Ovary (tissue), 7 donors: ENCODE measurements at regions not wholly inside any gene's neighbourhood (a gene's known extent, or its start where the extent isn't known, plus 50 kb on each side); places are given as distances from the start of the nearest gene placed in this dataset.
"Not testable (repeated sequence)": the region's sequence is repeated elsewhere in the genome, so short reads cannot be mapped to it uniquely, and the experiment has no call there.

Experiments used
- DNase-seq, 5 donors: peaks; one replicate each; pipeline ENCODE4 v3.0.0-alpha.2; 2019 to 2020
- H3K27ac ChIP-seq, 2 donors: fragments of 200-600 bp; one replicate each; pipeline versions ENCODE4 v1.5.1 to v1.8.0; 2019 to 2022
- H3K27me3 ChIP-seq: fragments of 200-600 bp; one replicate; pipeline ENCODE4 v1.8.0; 2022
- H3K36me3 ChIP-seq: fragments of 200-600 bp; sonication (generic); one replicate; pipeline ENCODE4 v1.5.1; 2019
- H3K4me1 ChIP-seq: one replicate; pipeline ENCODE4 v1.8.1; 2013; ENCODE audit warnings: mild to moderate bottlenecking, moderate library complexity; ENCODE audit not compliant: insufficient read depth
- H3K4me3 ChIP-seq: fragments of 200-600 bp; sonication (generic); one replicate; pipeline ENCODE4 v1.5.1; 2017
- H3K9me3 ChIP-seq, 2 donors: fragments of 200-600 bp in 1 of 2; sonication (generic) in 1 of 2; one replicate each; pipeline versions ENCODE4 v1.5.1 to v1.8.1; 2013 to 2019; ENCODE audit warnings: mild to moderate bottlenecking in 1 of 2, moderate library complexity in 1 of 2
- EP300 ChIP-seq: sonication (generic); formaldehyde crosslinking; IDR thresholded peaks from one replicate; pipeline ENCODE4 v1.6.1; 2017; ENCODE audit warnings: antibody characterized with exemption
- POLR2A ChIP-seq: fragments of 450-650 bp; IDR thresholded peaks from one replicate; pipeline ENCODE4 v1.6.1; 2017; ENCODE audit warnings: antibody characterized with exemption, mild to moderate bottlenecking, moderate library complexity
- WGBS, 3 donors: extraction: QIAGEN DNeasy Blood & Tissue Kit in 1 of 3; methylation state at CpG; one replicate each; pipeline versions ENCODE4 v1.1.5 to v1.1.7; 2013 to 2017; 5-methylcytosine and 5-hydroxymethylcytosine counted together
- intact Hi-C, 4 donors: fragments of 100-400 bp; cut with DNase I; formaldehyde crosslinking; loops; one replicate each; pipeline versions ENCODE4 v1.11.0 to v1.15.1; 2022 to 2023
- TF ChIP-seq, protein P1 (sequence below), 3 donors: fragments of 450-650 bp in 2 of 3; fragments of 200-600 bp in 1 of 3; IDR thresholded peaks; one replicate each; pipeline versions ENCODE4 v1.5.1 to v1.8.0; 2016 to 2022; ENCODE audit warnings: antibody characterized with exemption in 3 of 3, mild to moderate bottlenecking in 1 of 3
- donor health status: DM: no; HTN: no; CAD: no; lungs with moderate emphysema.
- donor health status: DM: no; HTN: no; CAD: no.
- donor health status: Bipolar disorder and iron deficiency.
- donor health status: DM: no; HTN: no; CAD: no.
- donor health status: DM: yes; HTN: yes; CAD: no.

DNA sequence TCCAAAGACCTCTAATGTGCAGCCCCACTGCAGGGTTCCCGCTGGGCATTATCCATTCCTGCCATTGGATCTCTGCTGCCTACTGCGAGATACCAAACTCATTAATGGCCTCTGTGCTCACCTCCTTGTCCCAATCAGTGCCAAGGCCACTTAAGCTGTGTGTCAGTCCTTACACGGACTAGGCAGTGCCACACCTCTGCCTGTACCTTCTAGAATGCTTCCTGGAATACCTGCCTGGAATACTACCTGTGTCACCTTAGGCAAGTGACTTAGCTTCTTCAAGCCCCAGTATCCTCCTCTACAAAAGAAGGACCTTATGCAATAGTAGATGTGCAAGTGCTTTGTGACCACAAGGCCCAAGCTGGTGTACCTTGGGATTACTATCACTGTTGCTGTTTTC lies 100.1 kb downstream of the FOXD2 start:
- Histone ChIP-seq H3K36me3 (no peaks in the 10 kb centered on the region), H3K9me3 (no peaks in the 10 kb centered on the region), H3K4me1 (no peaks in the 10 kb centered on the region), H3K4me3 (no peak overlapping the region), H3K27me3 (no peaks in the 10 kb centered on the region), H3K27ac (no peak overlapping the region)
- no peak for DNase-seq
- intact Hi-C loops: no loop called here
- WGBS, 3 donors: 67 to 93% (median 89%) methylated on average over 3 of the region's 3 CpGs
- TF ChIP-seq POLR2A (no peak), EP300 (no peak)
- TF ChIP-seq, protein P1, sequence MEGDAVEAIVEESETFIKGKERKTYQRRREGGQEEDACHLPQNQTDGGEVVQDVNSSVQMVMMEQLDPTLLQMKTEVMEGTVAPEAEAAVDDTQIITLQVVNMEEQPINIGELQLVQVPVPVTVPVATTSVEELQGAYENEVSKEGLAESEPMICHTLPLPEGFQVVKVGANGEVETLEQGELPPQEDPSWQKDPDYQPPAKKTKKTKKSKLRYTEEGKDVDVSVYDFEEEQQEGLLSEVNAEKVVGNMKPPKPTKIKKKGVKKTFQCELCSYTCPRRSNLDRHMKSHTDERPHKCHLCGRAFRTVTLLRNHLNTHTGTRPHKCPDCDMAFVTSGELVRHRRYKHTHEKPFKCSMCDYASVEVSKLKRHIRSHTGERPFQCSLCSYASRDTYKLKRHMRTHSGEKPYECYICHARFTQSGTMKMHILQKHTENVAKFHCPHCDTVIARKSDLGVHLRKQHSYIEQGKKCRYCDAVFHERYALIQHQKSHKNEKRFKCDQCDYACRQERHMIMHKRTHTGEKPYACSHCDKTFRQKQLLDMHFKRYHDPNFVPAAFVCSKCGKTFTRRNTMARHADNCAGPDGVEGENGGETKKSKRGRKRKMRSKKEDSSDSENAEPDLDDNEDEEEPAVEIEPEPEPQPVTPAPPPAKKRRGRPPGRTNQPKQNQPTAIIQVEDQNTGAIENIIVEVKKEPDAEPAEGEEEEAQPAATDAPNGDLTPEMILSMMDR (IDR thresholded peaks at IDR 0.05): no peak

DNA sequence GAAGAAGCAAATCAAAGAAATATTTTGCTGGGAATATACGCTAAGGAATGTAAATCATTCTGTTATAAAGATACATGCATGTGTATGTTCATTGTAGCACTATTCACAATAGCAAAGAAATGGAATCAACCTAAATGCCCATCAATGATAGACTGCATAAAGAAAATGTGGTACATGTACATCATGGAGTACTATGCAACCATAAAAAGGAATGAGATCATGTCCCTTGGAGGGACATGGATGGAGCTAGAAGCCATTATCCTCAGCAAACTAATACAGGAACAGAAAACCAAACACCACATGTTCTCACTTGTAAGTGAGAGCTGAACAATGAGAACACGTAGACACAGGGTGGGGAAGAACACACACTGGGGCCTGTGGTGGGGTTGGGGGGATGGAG lies 100.7 kb downstream of the FOXD2 start:
- H3K27ac ChIP-seq, H3K9me3 ChIP-seq, H3K27me3 ChIP-seq, H3K4me1 ChIP-seq, DNase-seq, H3K4me3 ChIP-seq, H3K36me3 ChIP-seq, intact Hi-C loops: not testable (repeated sequence)
- 64 to 81% (median 78%) methylated on average over 2 of the region's 2 CpGs for WGBS, 3 donors

DNA sequence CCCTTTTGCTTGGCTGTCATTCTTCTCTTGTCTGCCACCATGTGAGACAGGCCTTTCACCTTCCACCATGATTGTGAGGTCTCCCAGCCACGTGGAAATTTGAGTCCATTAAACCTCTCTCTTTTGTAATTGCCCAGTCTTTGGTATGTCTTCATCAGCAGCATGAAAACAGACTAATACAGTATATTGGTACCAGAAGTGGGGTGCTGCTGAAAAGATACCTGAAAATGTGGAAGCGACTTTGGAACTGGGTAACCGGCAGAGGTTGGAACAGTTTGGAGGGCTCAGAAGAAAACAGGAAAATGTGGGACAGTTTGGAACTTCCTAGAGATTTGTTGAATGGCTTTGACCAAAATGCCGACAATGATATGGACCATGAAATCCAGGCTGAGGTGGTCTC lies 103.9 kb downstream of the FOXD2 start:
- WGBS, 3 donors: 92 to 95% (median 93%) methylated on average over 4 of the region's 4 CpGs
- DNase-seq, H3K27me3 ChIP-seq, H3K27ac ChIP-seq, H3K36me3 ChIP-seq, H3K9me3 ChIP-seq, H3K4me3 ChIP-seq, intact Hi-C loops, H3K4me1 ChIP-seq: not testable (repeated sequence)

DNA sequence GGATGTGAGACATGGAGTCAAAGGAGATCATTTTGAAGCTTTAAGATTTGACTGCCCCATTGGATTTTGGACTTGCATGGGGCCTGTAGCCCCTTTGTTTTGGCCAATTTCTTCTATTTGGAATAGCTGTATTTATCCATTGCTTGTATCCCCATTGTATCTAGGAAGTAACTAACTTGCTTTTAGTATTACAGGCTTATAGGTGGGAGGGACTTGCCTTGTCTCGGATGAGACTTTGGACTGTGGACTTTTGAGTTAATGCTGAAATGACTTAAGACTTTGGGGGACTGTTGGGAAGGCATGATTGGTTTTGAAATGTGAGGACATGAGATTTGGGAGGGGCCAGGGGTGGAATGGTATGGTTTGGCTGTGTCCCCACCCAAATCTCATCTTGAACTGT lies 105.2 kb downstream of the FOXD2 start:
- not testable (repeated sequence) for H3K27me3 ChIP-seq

DNA sequence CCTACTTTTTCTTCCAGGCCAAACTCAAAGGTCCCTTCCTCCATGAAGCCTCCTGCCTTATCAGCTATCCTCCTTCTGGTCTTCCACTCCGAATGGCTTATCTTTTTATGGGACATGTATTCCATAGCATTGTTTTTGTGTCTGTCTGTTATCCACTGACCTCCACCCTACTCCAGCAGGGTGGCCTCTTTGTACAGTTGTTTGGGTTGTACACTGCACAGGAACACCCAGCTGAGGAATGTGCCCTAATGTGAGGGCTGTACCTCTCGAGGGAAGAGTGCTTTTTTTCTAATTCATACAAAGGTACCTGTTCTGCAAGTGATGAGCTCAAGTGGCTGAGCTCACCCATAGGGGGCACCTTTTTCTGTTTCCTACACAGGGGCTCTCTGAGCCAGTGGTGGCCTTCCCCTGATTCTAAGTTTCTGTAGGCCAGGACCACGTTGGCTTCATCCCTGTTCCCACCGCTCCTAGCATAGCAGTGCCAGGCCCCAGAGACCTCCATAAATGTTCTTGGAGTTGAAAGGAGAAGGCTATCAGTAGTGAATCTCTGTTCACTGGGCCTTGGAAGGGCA lies 108.2 kb downstream of the FOXD2 start:
- Histone ChIP-seq H3K36me3 (no peaks in the 10 kb centered on the region), H3K27me3 (no peaks in the 10 kb centered on the region), H3K9me3 (no peaks in the 10 kb centered on the region), H3K27ac (no peak overlapping the region), H3K4me3 (no peak overlapping the region), H3K4me1 (peaks cover 1% of the 10 kb centered on the region)
- DNase-seq: no peak
- TF ChIP-seq, protein P1 (IDR thresholded peaks at IDR 0.05): no peak
- TF ChIP-seq POLR2A (no peak), EP300 (no peak)
- intact Hi-C loops: no loop called here
- 59 to 64% (median 62%) methylated on average over 4 of the region's 4 CpGs for WGBS, 3 donors

More for the DNA sequence above, 105.2 kb downstream of the FOXD2 start:
- intact Hi-C loops, H3K27ac ChIP-seq, H3K4me1 ChIP-seq, H3K4me3 ChIP-seq, H3K9me3 ChIP-seq, H3K36me3 ChIP-seq, DNase-seq: not testable (repeated sequence)
- WGBS, 3 donors: 59 to 95% (median 81%) methylated on average over 1 of the region's 1 CpG

DNA sequence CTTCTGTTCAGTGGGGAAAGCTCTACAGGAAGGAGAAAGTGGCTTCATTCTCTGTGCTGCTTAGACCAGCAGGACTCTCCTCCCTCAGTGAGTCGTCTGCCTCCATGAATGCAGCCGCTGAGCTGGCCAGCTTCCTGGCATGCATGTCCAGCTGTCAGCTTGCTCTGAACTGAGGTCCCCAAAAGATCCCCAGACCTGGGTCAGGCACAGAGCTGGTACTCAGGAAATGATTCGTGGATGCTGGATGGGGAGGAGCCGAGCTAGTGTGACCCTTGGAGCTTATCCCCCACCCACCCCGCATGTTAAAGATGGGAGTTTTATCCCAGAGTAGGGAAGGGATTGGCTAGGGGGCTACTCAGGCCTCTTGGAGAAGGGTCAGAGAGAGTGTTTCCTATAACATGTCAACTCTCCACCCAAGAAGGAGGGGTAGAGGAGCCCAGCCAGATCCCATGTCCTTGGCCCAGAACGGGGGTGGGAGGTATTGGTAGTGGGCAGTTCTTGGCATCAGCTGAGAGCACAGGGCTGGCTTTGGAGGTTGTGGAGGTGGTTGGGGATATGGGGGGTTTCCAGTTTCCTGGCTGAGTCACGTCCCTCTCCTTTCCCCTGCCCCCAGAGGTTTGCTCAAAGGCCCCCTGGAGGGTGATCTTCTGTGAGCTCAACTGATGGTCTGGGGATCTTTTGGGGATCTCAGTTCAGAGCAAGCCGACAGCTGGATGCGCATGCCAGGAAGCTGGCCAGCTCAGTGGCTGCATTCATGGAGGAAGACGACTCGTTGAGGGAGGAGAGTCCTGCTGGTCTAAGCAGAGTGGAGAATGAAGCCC lies 110.1 kb downstream of the FOXD2 start:
- 14 to 24% (median 22%) methylated on average over 11 of the region's 11 CpGs for WGBS, 3 donors
- DNase-seq: no peak
- no peaks in the 10 kb centered on the region for H3K36me3 ChIP-seq
- TF ChIP-seq, protein P1 (IDR thresholded peaks at IDR 0.05): no peak
- TF ChIP-seq EP300 (no peak), POLR2A (no peak)
- H3K9me3 ChIP-seq: no peaks in the 10 kb centered on the region
- no peak overlapping the region for H3K27ac ChIP-seq
- H3K27me3 ChIP-seq: no peaks in the 10 kb centered on the region
- no peak overlapping the region for H3K4me3 ChIP-seq
- peaks cover 1% of the 10 kb centered on the region for H3K4me1 ChIP-seq
- intact Hi-C loops: no loop called here
